Upper lobe of right lung (tissue), 1 donor: ENCODE measurements at regions not wholly inside any gene's neighbourhood (a gene's known extent, or its start where the extent isn't known, plus 50 kb on each side); places are given as distances from the start of the nearest gene placed in this dataset.

Experiments used
- ATAC-seq: fragments of 200-7000 bp; cut with Tn5 transposase; one replicate; pipeline ENCODE4 v1.9.1; 2020; ENCODE audit warnings: mild to moderate bottlenecking, moderate library complexity
- DNase-seq: peaks from one replicate; pipeline ENCODE4 v3.0.0-alpha.2; 2020
- H3K27ac ChIP-seq: fragments of 200-600 bp; one replicate; pipeline ENCODE4 v1.8.0; 2022
- H3K27me3 ChIP-seq: fragments of 200-600 bp; one replicate; pipeline ENCODE4 v1.8.0; 2022; ENCODE audit warnings: mild to moderate bottlenecking
- H3K36me3 ChIP-seq: fragments of 200-600 bp; one replicate; pipeline ENCODE4 v1.8.0; 2022
- H3K4me1 ChIP-seq: fragments of 200-600 bp; one replicate; pipeline ENCODE4 v1.8.0; 2022
- H3K4me3 ChIP-seq: fragments of 200-600 bp; one replicate; pipeline ENCODE4 v1.8.0; 2022; ENCODE audit warnings: mild to moderate bottlenecking
- H3K9me3 ChIP-seq: fragments of 200-600 bp; one replicate; pipeline ENCODE4 v1.8.0; 2022
- CTCF ChIP-seq: fragments of 200-600 bp; IDR thresholded peaks from one replicate; pipeline ENCODE4 v1.8.0; 2022; ENCODE audit warnings: antibody characterized with exemption
- intact Hi-C: fragments of 100-400 bp; cut with DNase I; formaldehyde crosslinking; loops from one replicate; pipeline ENCODE4 v1.11.0; 2022
- donor health status: DM: no; HTN: yes; CAD: no; lungs with severe emphysema.

GRCh38 chrX:145729635-145730034, 88.0 kb upstream of the SLITRK2 start:
- intact Hi-C loops: no loop called here
- H3K36me3 ChIP-seq: no peaks in the 10 kb centered on the region
- no peak for DNase-seq
- H3K4me3 ChIP-seq: no peak overlapping the region
- ATAC-seq: no peak
- H3K27ac ChIP-seq: no peak overlapping the region
- H3K9me3 ChIP-seq: no peaks in the 10 kb centered on the region
- H3K27me3 ChIP-seq: no peaks in the 10 kb centered on the region
- no peak for TF ChIP-seq CTCF
- no peaks in the 10 kb centered on the region for H3K4me1 ChIP-seq

GRCh38 chrX:145735036-145735435, 82.6 kb upstream of the SLITRK2 start:
- H3K27ac ChIP-seq: no peak overlapping the region
- H3K9me3 ChIP-seq: no peaks in the 10 kb centered on the region
- no peaks in the 10 kb centered on the region for H3K27me3 ChIP-seq
- ATAC-seq (no peak), DNase-seq (no peak)
- intact Hi-C loops: no loop called here
- no peaks in the 10 kb centered on the region for H3K36me3 ChIP-seq
- TF ChIP-seq CTCF: no peak
- H3K4me3 ChIP-seq: no peak overlapping the region
- no peaks in the 10 kb centered on the region for H3K4me1 ChIP-seq

- H3K27ac ChIP-seq: no peak overlapping the region
- no peaks in the 10 kb centered on the region for H3K9me3 ChIP-seq
- no peak for ATAC-seq
- intact Hi-C loops: no loop called here
- H3K27me3 ChIP-seq: no peaks in the 10 kb centered on the region
- DNase-seq: no peak
- no peak for TF ChIP-seq CTCF
- no peaks in the 10 kb centered on the region for H3K4me1 ChIP-seq
- H3K4me3 ChIP-seq: no peak overlapping the region
- H3K36me3 ChIP-seq: no peaks in the 10 kb centered on the region
Measured at GRCh38 chrX:145751943-145752342, 65.7 kb upstream of the SLITRK2 start.
